Liver (tissue), 8 donors: ENCODE measurements at regions not wholly inside any gene's neighbourhood (a gene's known extent, or its start where the extent isn't known, plus 50 kb on each side); places are given as distances from the start of the nearest gene placed in this dataset.

Experiments
- DNase-seq: peaks from one replicate; pipeline ENCODE4 v3.0.0-alpha.2; 2017; ENCODE audit warnings: low spot score
- H3K27ac ChIP-seq, 2 donors: one replicate each; pipeline ENCODE4 v1.7.0; 2013; ENCODE audit warnings: inconsistent platforms in 2 of 2, low read length in 2 of 2, control low read depth in 1 of 2, low read depth in 1 of 2, mild to moderate bottlenecking in 1 of 2
- H3K27me3 ChIP-seq, 4 donors: one replicate each; pipeline versions ENCODE4 v1.6.1 to v1.7.0; 2013; ENCODE audit warnings: low read length in 3 of 4, inconsistent platforms in 1 of 4, mild to moderate bottlenecking in 1 of 4, moderate library complexity in 1 of 4; ENCODE audit not compliant: control insufficient read depth in 4 of 4, insufficient read depth in 4 of 4
- H3K36me3 ChIP-seq, 4 donors: one replicate each; pipeline versions ENCODE4 v1.6.1 to v1.7.0; 2013; ENCODE audit warnings: low read length in 3 of 4, mild to moderate bottlenecking in 3 of 4, low read depth in 1 of 4, moderate library complexity in 1 of 4; ENCODE audit not compliant: control insufficient read depth in 4 of 4, insufficient read depth in 3 of 4
- H3K4me1 ChIP-seq, 4 donors: one replicate each; pipeline versions ENCODE4 v1.6.1 to v1.7.0; 2013; ENCODE audit warnings: low read length in 3 of 4, mild to moderate bottlenecking in 3 of 4, moderate library complexity in 1 of 4; ENCODE audit not compliant: control insufficient read depth in 4 of 4, insufficient read depth in 4 of 4
- H3K4me3 ChIP-seq, 3 donors: one replicate each; pipeline versions ENCODE4 v1.6.1 to v1.7.0; 2013; ENCODE audit warnings: low read length in 3 of 3, control low read depth in 1 of 3, low read depth in 1 of 3, mild to moderate bottlenecking in 1 of 3
- H3K9ac ChIP-seq, 2 donors: one replicate each; pipeline ENCODE4 v1.7.0; 2013; ENCODE audit warnings: low read length in 2 of 2, mild to moderate bottlenecking in 2 of 2, moderate library complexity in 2 of 2, control low read depth in 1 of 2, low read depth in 1 of 2
- H3K9me3 ChIP-seq, 4 donors: one replicate each; pipeline versions ENCODE4 v1.6.1 to v1.7.0; 2013; ENCODE audit warnings: low read length in 3 of 4; ENCODE audit not compliant: control insufficient read depth in 4 of 4
- ATF3 ChIP-seq: IDR thresholded peaks from 2 replicates; pipeline ENCODE4 v1.6.1; 2016; ENCODE audit warnings: antibody characterized with exemption
- CTCF ChIP-seq: fragments of 150-350 bp; IDR thresholded peaks from 2 replicates; pipeline ENCODE4 v1.5.1; 2017; ENCODE audit warnings: improper control_type of control experiment, low read depth, low read length; ENCODE audit not compliant: missing input control
- EGR1 ChIP-seq, 2 donors: IDR thresholded peaks; 2 replicates each; pipeline ENCODE4 v1.6.1; 2016 to 2018; ENCODE audit warnings: antibody characterized with exemption in 2 of 2, low read depth in 2 of 2
- FOXA1 ChIP-seq: IDR thresholded peaks from 2 replicates; pipeline ENCODE4 v1.6.1; 2016; ENCODE audit warnings: antibody characterized with exemption
- FOXA2 ChIP-seq: IDR thresholded peaks from 2 replicates; pipeline ENCODE4 v1.6.1; 2016; ENCODE audit warnings: antibody characterized with exemption
- GABPA ChIP-seq, 2 donors: IDR thresholded peaks in 1 of 2; conservative IDR thresholded peaks in 1 of 2; 2 replicates each; pipeline ENCODE4 v1.6.1; 2016; ENCODE audit warnings: antibody characterized with exemption in 2 of 2, mild to moderate bottlenecking in 1 of 2, moderate library complexity in 1 of 2
- HNF4A ChIP-seq, 2 donors: conservative IDR thresholded peaks; 2 replicates each; pipeline ENCODE4 v1.6.1; 2016; ENCODE audit warnings: antibody characterized with exemption in 2 of 2, mild to moderate bottlenecking in 2 of 2
- RAD21 ChIP-seq, 2 donors: IDR thresholded peaks; 2 replicates each; pipeline ENCODE4 v1.6.1; 2016; ENCODE audit warnings: antibody characterized with exemption in 2 of 2, mild to moderate bottlenecking in 2 of 2
- RXRA ChIP-seq, 2 donors: IDR thresholded peaks; 2 replicates each; pipeline ENCODE4 v1.6.1; 2017 to 2018; ENCODE audit warnings: antibody characterized with exemption in 2 of 2, mild to moderate bottlenecking in 1 of 2
- SP1 ChIP-seq: IDR thresholded peaks from 2 replicates; pipeline ENCODE4 v1.6.1; 2018; ENCODE audit warnings: antibody characterized with exemption, mild to moderate bottlenecking
- TAF1 ChIP-seq: conservative IDR thresholded peaks from 2 replicates; pipeline ENCODE4 v1.6.1; 2016; ENCODE audit warnings: antibody characterized with exemption, mild to moderate bottlenecking
- ZBTB33 ChIP-seq: IDR thresholded peaks from 2 replicates; pipeline ENCODE4 v1.6.1; 2016; ENCODE audit warnings: antibody characterized with exemption
- WGBS: extraction: QIAGEN DNeasy Blood & Tissue Kit; methylation state at CpG from one replicate; pipeline ENCODE4 v1.1.7; 2013; 5-methylcytosine and 5-hydroxymethylcytosine counted together
- donor health status: healthy.
- donor health status: healthy.
- donor health status: healthy.
- donor health status: healthy.
- donor health status: healthy.

- TF ChIP-seq ZBTB33 = no peak
- no peak for TF ChIP-seq TAF1
- no peak for TF ChIP-seq HNF4A (conservative IDR thresholded peaks at IDR 0.05)
- TF ChIP-seq GABPA (IDR thresholded peaks at IDR 0.05 in 1 of 2, conservative IDR thresholded peaks at IDR 0.05 in 1 of 2) = no peak
- TF ChIP-seq RAD21 (IDR thresholded peaks at IDR 0.05) = no peak
- no peak for TF ChIP-seq FOXA1
- TF ChIP-seq RXRA (IDR thresholded peaks at IDR 0.05) = no peak
These were observed 285.1 kb downstream of the GADD45G start (continued) for GRCh38 chr9:89889865-89890264.

- peak; percentile 17 for DNase-seq
- 73% methylated on average over 14 of the region's 14 CpGs for WGBS
These were observed 285.6 kb downstream of the GADD45G start for GRCh38 chr9:89890326-89890980.

GRCh38 chr9:89891221-89891590, 286.4 kb downstream of the GADD45G start:
- Histone ChIP-seq H3K9me3 (no peaks in the 10 kb centered on the region), H3K27ac (peak overlapping the region; percentile 60 to 77), H3K36me3 (no peaks in the 10 kb centered on the region), H3K4me3 (no peak overlapping the region), H3K9ac (no peak overlapping the region), H3K27me3 (no peaks in the 10 kb centered on the region), H3K4me1 (peaks cover 4 to 47% (median 34%) of the 10 kb centered on the region in 4 donors)
- peak; percentile 27 for DNase-seq
- WGBS = 75% methylated on average over 5 of the region's 5 CpGs
- no peak for TF ChIP-seq GABPA (IDR thresholded peaks at IDR 0.05 in 1 of 2, conservative IDR thresholded peaks at IDR 0.05 in 1 of 2)
- TF ChIP-seq ZBTB33 = no peak
- no peak for TF ChIP-seq EGR1 (IDR thresholded peaks at IDR 0.05; ENCODE audit: low read depth in 2 of 2)
- no peak for TF ChIP-seq RXRA (IDR thresholded peaks at IDR 0.05)
- TF ChIP-seq FOXA1 = no peak
- TF ChIP-seq ATF3 = no peak
- TF ChIP-seq SP1 = no peak
- TF ChIP-seq CTCF = no peak
- no peak for TF ChIP-seq FOXA2

More at GRCh38 chr9:89890326-89890980, 285.6 kb downstream of the GADD45G start:
- no peak for TF ChIP-seq FOXA2
- TF ChIP-seq RXRA (IDR thresholded peaks at IDR 0.05) = no peak
- no peak for TF ChIP-seq EGR1 (IDR thresholded peaks at IDR 0.05; ENCODE audit: low read depth in 2 of 2)
- no peak for TF ChIP-seq HNF4A (conservative IDR thresholded peaks at IDR 0.05)
- no peak for TF ChIP-seq CTCF
- no peak for TF ChIP-seq TAF1
- Histone ChIP-seq H3K4me1 (peaks cover 4 to 47% (median 34%) of the 10 kb centered on the region in 4 donors), H3K27me3 (no peaks in the 10 kb centered on the region), H3K9ac (no peak overlapping the region), H3K27ac (peak overlapping the region; percentile 10 to 14), H3K4me3 (no peak overlapping the region), H3K36me3 (no peaks in the 10 kb centered on the region), H3K9me3 (no peaks in the 10 kb centered on the region)
